IMR-90 (cell line): ENCODE measurements at regions not wholly inside any gene's neighbourhood (a gene's known extent, or its start where the extent isn't known, plus 50 kb on each side); places are given as distances from the start of the nearest gene placed in this dataset.

Experiments used
- CEBPB ChIP-seq: IDR thresholded peaks from 2 replicates; pipeline ENCODE4 v1.6.1; 2012; ENCODE audit warnings: low read depth, low read length, improper control_type of control experiment
- FOS ChIP-seq: fragments of 150-350 bp; IDR thresholded peaks from 2 replicates; pipeline ENCODE4 v1.6.1; 2016; ENCODE audit warnings: low read depth, low read length
- MAFK ChIP-seq: IDR thresholded peaks from 2 replicates; pipeline ENCODE4 v1.6.1; 2012; ENCODE audit warnings: low read depth, low read length, improper control_type of control experiment
- MAZ ChIP-seq: IDR thresholded peaks from 2 replicates; pipeline ENCODE4 v1.6.1; 2012; ENCODE audit warnings: low read depth, mild to moderate bottlenecking, low read length, improper control_type of control experiment, moderate library complexity, borderline replicate concordance
- POLR2A ChIP-seq: IDR thresholded peaks from 2 replicates; pipeline ENCODE4 v1.6.1; 2012; ENCODE audit warnings: mild to moderate bottlenecking, low read depth, low read length
- RAD21 ChIP-seq: IDR thresholded peaks from 2 replicates; pipeline ENCODE4 v1.6.1; 2012; ENCODE audit warnings: low read length, improper control_type of control experiment
- RCOR1 ChIP-seq: IDR thresholded peaks from 2 replicates; pipeline ENCODE4 v1.6.1; 2012; ENCODE audit warnings: mild to moderate bottlenecking, low read length, improper control_type of control experiment; ENCODE audit not compliant: insufficient replicate concordance
- SMC3 ChIP-seq: fragments of 150-350 bp; IDR thresholded peaks from 2 replicates; pipeline ENCODE4 v1.6.1; 2016; ENCODE audit warnings: low read depth, mild to moderate bottlenecking, antibody characterized with exemption, low read length, moderate library complexity
- USF2 ChIP-seq: fragments of 150-350 bp; IDR thresholded peaks from 2 replicates; pipeline ENCODE4 v1.6.1; 2017; ENCODE audit warnings: mild to moderate bottlenecking, antibody characterized with exemption, low read length, low read depth
- TF ChIP-seq, protein P1 (sequence below): conservative IDR thresholded peaks from 2 replicates; pipeline ENCODE4 v1.5.1; 2012; ENCODE audit warnings: mild to moderate bottlenecking, low read depth, low read length, improper control_type of control experiment

- TF ChIP-seq, protein P1, sequence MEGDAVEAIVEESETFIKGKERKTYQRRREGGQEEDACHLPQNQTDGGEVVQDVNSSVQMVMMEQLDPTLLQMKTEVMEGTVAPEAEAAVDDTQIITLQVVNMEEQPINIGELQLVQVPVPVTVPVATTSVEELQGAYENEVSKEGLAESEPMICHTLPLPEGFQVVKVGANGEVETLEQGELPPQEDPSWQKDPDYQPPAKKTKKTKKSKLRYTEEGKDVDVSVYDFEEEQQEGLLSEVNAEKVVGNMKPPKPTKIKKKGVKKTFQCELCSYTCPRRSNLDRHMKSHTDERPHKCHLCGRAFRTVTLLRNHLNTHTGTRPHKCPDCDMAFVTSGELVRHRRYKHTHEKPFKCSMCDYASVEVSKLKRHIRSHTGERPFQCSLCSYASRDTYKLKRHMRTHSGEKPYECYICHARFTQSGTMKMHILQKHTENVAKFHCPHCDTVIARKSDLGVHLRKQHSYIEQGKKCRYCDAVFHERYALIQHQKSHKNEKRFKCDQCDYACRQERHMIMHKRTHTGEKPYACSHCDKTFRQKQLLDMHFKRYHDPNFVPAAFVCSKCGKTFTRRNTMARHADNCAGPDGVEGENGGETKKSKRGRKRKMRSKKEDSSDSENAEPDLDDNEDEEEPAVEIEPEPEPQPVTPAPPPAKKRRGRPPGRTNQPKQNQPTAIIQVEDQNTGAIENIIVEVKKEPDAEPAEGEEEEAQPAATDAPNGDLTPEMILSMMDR = no peak
- TF ChIP-seq MAZ = no peak
- no peak for TF ChIP-seq POLR2A
- no peak for TF ChIP-seq SMC3
- TF ChIP-seq USF2 = no peak
- no peak for TF ChIP-seq FOS
- TF ChIP-seq MAFK = no peak
- TF ChIP-seq CEBPB = no peak
- no peak for TF ChIP-seq RAD21
- TF ChIP-seq RCOR1 = no peak
These were observed 1002.9 kb upstream of the SEL1L start for GRCh38 chr14:82536566-82536965.
